Fibroblast of lung (primary cell): ENCODE measurements at regions not wholly inside any gene's neighbourhood (a gene's known extent, or its start where the extent isn't known, plus 50 kb on each side); places are given as distances from the start of the nearest gene placed in this dataset.

Experiments
- CTCF ChIP-seq, 2 donors: IDR thresholded peaks in 1 of 2; conservative IDR thresholded peaks in 1 of 2; 1 replicate in 1 of 2; 2 replicates in 1 of 2; pipeline ENCODE4 v1.5.1; 2011 to 2012; ENCODE audit warnings: low read length in 2 of 2, control low read depth in 1 of 2, inconsistent platforms in 1 of 2, low read depth in 1 of 2, mild to moderate bottlenecking in 1 of 2
- EZH2 ChIP-seq: IDR thresholded peaks from 2 replicates; pipeline ENCODE4 v1.5.1; 2012; ENCODE audit warnings: low read length, control low read depth, mild to moderate bottlenecking; ENCODE audit errors: missing control alignments

GRCh38 chr14:101444116-101444515 lies 117.2 kb upstream of the DIO3 start:
- TF ChIP-seq CTCF (conservative IDR thresholded peaks at IDR 0.05 in 1 of 2, IDR thresholded peaks at IDR 0.05 in 1 of 2; ENCODE audit: low read depth in 1 of 2, low read length in 2 of 2) (no peak), EZH2 (no peak)
